ENCODE measurements at regions not wholly inside any gene's neighbourhood (a gene's known extent, or its start where the extent isn't known, plus 50 kb on each side); places are given as distances from the start of the nearest gene placed in this dataset.

DNA sequence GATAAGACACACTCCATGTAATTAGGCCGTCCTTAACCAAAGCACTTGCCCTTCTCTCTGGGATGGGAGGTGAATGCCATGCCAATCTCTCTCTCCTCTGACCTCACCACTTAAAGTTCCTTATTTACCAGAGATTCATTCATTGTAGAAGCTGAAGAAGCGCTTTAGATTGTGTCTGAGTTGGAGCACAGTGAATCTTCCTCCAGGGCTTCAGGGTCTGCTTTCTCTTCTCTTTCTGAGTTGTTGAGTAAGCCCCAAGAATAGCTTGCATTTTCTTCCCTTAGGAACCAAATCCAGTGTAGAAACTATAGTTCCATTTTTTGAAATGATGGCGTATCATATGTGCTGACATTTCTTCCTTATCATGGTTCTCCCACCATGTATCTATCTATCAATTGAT, 104.5 kb upstream of the MAML3 start:
- H3K9me3 Mint-ChIP-seq, result no peaks in the 10 kb centered on the region
- Histone ChIP-seq H3K36me3 (ENCODE audit: control insufficient read depth, insufficient read depth, low read length) (no peaks in the 10 kb centered on the region), H3K9me3 (ENCODE audit: control insufficient read depth, insufficient read depth, low read length) (no peaks in the 10 kb centered on the region), H3K27ac (ENCODE audit: low read length) (no peak overlapping the region), H3K4me3 (ENCODE audit: low read length) (no peak overlapping the region), H3K27me3 (ENCODE audit: control insufficient read depth, insufficient read depth, low read length) (peaks cover 2% of the 10 kb centered on the region), H3K4me1 (ENCODE audit: control insufficient read depth, insufficient read depth, low read length) (no peaks in the 10 kb centered on the region)
- H3K4me1 Mint-ChIP-seq, result peaks cover 0 to 3% of the 10 kb centered on the region in 2 donors
- ATAC-seq (no peak), DNase-seq (no peak)
- peaks cover 25 to 31% of the 10 kb centered on the region in 2 donors for H3K27me3 Mint-ChIP-seq (ENCODE audit: low read depth in 2 of 2)
- 86% methylated on average over 3 of the region's 3 CpGs for WGBS (ENCODE audit: insufficient coverage)
- intact Hi-C loops (cut with micrococcal nuclease), result loop anchor here (10.0 kb wide), 1 partner anchor 654 kb away; no protein-coding TSS in a partner anchor
- no peak overlapping the region for H3K27ac Mint-ChIP-seq
- H3K4me3 Mint-ChIP-seq, result no peak overlapping the region
- no peaks in the 10 kb centered on the region for H3K36me3 Mint-ChIP-seq
- TF ChIP-seq, protein P1, sequence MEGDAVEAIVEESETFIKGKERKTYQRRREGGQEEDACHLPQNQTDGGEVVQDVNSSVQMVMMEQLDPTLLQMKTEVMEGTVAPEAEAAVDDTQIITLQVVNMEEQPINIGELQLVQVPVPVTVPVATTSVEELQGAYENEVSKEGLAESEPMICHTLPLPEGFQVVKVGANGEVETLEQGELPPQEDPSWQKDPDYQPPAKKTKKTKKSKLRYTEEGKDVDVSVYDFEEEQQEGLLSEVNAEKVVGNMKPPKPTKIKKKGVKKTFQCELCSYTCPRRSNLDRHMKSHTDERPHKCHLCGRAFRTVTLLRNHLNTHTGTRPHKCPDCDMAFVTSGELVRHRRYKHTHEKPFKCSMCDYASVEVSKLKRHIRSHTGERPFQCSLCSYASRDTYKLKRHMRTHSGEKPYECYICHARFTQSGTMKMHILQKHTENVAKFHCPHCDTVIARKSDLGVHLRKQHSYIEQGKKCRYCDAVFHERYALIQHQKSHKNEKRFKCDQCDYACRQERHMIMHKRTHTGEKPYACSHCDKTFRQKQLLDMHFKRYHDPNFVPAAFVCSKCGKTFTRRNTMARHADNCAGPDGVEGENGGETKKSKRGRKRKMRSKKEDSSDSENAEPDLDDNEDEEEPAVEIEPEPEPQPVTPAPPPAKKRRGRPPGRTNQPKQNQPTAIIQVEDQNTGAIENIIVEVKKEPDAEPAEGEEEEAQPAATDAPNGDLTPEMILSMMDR (IDR thresholded peaks at IDR 0.05), result no peak

DNA sequence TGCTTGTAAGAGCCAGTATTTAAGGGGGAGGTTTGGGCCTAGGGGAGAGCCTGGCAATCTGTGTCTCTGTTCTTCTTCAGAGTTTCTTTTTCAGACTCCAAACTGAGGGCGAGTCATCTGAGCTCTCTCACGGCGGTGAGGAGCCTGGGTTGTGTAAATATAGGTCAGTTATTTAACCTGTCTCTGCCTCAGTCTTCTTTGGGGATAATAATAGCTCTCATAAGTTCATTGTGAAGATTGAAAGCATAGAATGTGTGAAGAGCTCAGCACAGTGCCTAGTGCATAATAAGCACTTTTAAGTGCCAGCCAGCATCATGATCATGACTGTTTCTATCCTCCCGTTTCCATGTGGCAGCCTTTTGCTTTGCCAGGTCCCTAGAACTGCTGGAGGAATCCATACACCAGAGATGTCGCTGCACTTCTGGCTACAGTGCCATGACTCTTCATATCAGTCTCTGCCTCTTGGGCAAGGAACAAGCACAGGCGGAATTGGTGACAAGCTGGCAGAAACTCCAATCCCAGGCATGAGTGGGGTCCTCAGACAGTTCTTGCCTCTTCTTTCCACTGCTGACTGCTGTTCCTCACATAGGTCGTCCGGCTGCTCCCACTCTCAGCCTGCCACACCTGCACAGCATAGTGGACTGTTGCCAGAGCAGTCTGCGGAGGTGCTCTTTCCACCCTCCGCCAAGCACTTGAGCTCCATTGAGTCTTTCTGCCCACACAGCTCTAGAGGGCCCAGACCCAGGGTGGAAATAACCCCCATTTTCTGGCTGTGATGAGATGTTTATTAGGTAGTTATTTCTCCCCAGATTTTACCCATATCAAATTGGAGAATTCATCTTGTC, 103.7 kb upstream of the MAML3 start:
- 83% methylated on average over 10 of the region's 10 CpGs for WGBS (ENCODE audit: insufficient coverage)
- no peak for ATAC-seq
- Histone ChIP-seq H3K4me1 (ENCODE audit: control insufficient read depth, insufficient read depth, low read length) (no peaks in the 10 kb centered on the region), H3K27me3 (ENCODE audit: control insufficient read depth, insufficient read depth, low read length) (peaks cover 4% of the 10 kb centered on the region), H3K4me3 (ENCODE audit: low read length) (no peak overlapping the region), H3K9me3 (ENCODE audit: control insufficient read depth, insufficient read depth, low read length) (no peaks in the 10 kb centered on the region), H3K27ac (ENCODE audit: low read length) (no peak overlapping the region), H3K36me3 (ENCODE audit: control insufficient read depth, insufficient read depth, low read length) (no peaks in the 10 kb centered on the region)
- H3K36me3 Mint-ChIP-seq, result no peaks in the 10 kb centered on the region
- TF ChIP-seq, protein P1 (IDR thresholded peaks at IDR 0.05), result no peak
- H3K27ac Mint-ChIP-seq, result no peak overlapping the region
- H3K4me3 Mint-ChIP-seq, result no peak overlapping the region
- H3K9me3 Mint-ChIP-seq, result no peaks in the 10 kb centered on the region
- DNase-seq, result no peak
- intact Hi-C loops (cut with micrococcal nuclease), result loop anchor here (10.0 kb wide), 1 partner anchor 653 kb away; no protein-coding TSS in a partner anchor
- H3K4me1 Mint-ChIP-seq, result peaks cover 0 to 5% of the 10 kb centered on the region in 2 donors
- H3K27me3 Mint-ChIP-seq (ENCODE audit: low read depth in 2 of 2), result peaks cover 26 to 27% of the 10 kb centered on the region in 2 donors

DNA sequence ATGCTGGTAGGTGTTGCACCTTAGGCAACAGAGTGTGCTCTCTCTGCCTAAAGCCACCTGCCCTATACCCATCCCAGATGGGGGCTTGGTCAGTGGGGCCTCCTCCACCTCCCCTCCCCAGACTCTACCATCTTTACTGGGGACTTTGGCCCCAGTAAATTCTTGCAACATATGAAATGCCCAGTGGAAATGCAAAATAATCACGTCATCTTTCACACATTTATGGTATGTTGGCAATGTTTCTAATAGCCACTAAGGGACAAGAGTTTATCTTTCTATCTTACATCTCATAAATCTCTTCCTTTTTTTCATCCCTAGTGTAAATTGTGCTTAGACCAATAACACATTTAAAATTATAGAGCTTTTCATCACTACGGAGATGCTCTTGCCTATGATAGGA, 103.0 kb upstream of the MAML3 start:
- Mint-ChIP-seq H3K4me1 (peaks cover 0 to 5% of the 10 kb centered on the region in 2 donors), H3K27ac (no peak overlapping the region), H3K36me3 (no peaks in the 10 kb centered on the region), H3K27me3 (ENCODE audit: low read depth in 2 of 2) (peaks cover 27 to 31% of the 10 kb centered on the region in 2 donors), H3K4me3 (no peak overlapping the region), H3K9me3 (no peaks in the 10 kb centered on the region)
- TF ChIP-seq, protein P1 (IDR thresholded peaks at IDR 0.05), result no peak
- H3K36me3 ChIP-seq (ENCODE audit: control insufficient read depth, insufficient read depth, low read length), result no peaks in the 10 kb centered on the region
- H3K27ac ChIP-seq (ENCODE audit: low read length), result no peak overlapping the region
- DNase-seq, result no peak
- intact Hi-C loops (cut with micrococcal nuclease), result loop anchor here (10.0 kb wide), 1 partner anchor 652 kb away; no protein-coding TSS in a partner anchor
- 90% methylated on average over 2 of the region's 2 CpGs for WGBS (ENCODE audit: insufficient coverage)
- no peaks in the 10 kb centered on the region for H3K4me1 ChIP-seq (ENCODE audit: control insufficient read depth, insufficient read depth, low read length)
- no peak overlapping the region for H3K4me3 ChIP-seq (ENCODE audit: low read length)
- no peaks in the 10 kb centered on the region for H3K9me3 ChIP-seq (ENCODE audit: control insufficient read depth, insufficient read depth, low read length)
- no peak for ATAC-seq
- peaks cover 5% of the 10 kb centered on the region for H3K27me3 ChIP-seq (ENCODE audit: control insufficient read depth, insufficient read depth, low read length)

Measured in natural killer cell (primary cell).